CD4-positive, alpha-beta T cell treated with Interleukin-15 for 4 hours (primary cell): ENCODE measurements at regions not wholly inside any gene's neighbourhood (a gene's known extent, or its start where the extent isn't known, plus 50 kb on each side); places are given as distances from the start of the nearest gene placed in this dataset.

Experiments
- DNase-seq: peaks from one replicate; pipeline ENCODE4 v3.0.0-alpha.2; 2020; ENCODE audit warnings: low spot score

GRCh38 chr14:87522575-87522974 lies 470.4 kb downstream of the GALC start:
- no peak for DNase-seq

DNA sequence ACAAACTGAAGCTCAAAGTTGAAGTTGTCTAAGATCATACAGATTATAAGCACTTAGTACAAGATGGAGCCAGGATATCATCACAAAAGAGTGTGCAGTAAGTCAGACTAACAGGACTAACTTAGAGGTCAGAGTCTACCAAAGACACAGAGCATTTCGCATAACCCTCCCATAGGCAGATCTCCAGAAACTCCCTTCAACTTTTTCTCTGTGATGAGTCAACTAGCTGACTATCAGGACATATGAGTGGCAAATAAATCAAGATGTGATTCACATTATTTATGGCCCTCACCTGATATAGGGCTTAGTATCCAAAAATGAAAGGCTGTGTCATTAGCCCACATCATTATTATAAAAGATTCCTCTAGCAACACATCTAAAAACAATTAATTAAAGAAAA lies 484.6 kb downstream of the GALC start:
- DNase-seq = no peak

GRCh38 chr14:87503711-87504110 lies 489.3 kb downstream of the GALC start:
- DNase-seq = no peak

DNA sequence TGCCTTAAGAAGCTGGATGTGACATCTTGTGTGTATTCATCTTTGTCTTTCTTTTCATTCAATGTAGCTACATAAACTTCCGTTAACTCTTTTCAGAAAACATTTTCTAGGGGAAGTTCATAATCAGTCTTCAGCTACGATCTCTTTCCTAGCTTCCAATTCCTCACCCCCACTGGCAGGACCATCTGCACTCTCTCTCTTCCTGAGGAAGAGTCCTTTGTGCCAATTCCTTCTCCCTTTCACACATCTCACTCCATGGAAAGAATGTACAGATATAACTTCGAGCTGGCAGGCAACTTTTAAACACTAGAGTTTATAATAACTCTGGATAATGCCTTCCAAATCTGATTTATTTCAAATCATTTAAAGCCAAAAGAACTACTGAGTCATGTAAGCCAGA lies 495.7 kb downstream of the GALC start:
- no peak for DNase-seq

DNA sequence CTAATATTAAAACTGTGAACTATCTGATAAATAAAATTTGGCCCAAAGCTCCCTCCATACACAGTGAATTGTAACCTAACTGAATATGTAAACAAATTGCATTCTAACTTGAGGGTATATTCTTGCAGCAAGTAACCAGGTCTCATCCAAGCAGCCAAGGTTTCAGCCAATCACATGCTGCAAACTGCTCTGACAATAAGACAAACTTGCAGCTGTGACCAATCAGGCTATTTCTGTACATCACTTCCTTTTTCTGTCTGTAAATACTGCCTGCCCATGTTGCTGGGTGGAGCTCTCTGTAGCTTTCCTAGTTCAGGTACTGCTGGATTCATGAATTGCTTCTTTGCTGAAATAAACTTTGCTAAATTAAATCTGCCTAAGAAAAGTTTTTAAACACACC lies 499.0 kb downstream of the GALC start:
- no peak for DNase-seq

- no peak for DNase-seq
Measured at GRCh38 chr14:87492561-87492960, 500.4 kb downstream of the GALC start.

DNA sequence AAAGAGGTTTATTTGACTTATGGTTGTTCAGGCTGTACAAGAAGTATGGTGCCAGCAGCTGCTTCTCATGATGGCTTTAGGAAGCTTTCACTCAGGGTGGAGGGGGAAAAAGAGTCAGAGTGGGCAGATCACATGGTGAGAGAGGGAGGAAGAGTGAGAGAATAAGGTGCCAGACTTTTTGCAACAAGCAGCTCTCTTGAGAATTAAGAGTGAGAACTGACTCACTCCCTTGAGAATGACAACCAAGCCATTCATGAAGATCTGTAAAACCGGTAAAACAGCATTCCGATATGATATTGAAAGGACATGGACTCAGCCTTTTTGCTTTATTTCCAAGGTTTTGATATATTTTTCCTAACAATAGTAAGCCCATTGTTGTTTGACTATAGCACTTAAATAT lies 501.2 kb downstream of the GALC start:
- DNase-seq = no peak

DNA sequence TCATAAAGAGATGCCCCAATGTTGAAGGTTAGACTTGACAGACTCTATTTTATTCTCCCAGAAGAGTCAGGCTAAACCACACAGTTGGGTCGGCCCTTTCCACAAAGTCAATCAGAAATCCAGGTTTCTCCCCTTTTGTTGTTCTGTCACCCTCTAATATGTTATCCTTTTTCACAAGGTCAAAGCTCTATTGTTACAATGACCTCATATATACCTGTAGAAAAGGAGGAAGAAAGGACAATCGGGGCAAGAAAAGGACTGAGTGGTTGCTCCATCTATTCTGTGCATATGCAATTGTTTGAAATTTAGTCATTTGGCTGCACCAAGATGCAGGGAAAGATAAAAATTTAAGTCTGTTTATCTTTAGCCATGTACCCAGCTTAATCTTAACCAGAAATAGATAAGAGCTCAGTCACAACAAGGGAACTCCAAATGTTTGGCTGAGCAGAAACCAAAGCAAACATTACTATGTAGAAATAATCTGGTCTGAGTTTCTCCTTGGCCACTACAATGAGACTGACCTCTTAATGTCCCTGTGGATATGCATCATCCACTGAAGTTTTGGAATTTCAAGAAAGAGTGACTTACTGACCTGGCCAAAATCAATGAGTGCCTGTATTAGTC lies 503.7 kb downstream of the GALC start:
- no peak for DNase-seq

GRCh38 chr14:87483271-87484260 lies 509.4 kb downstream of the GALC start:
- no peak for DNase-seq

- no peak for DNase-seq
Measured at GRCh38 chr14:87468531-87468930, 524.5 kb downstream of the GALC start.

- no peak for DNase-seq
Measured at GRCh38 chr14:87467578-87467977, 525.4 kb downstream of the GALC start.

DNA sequence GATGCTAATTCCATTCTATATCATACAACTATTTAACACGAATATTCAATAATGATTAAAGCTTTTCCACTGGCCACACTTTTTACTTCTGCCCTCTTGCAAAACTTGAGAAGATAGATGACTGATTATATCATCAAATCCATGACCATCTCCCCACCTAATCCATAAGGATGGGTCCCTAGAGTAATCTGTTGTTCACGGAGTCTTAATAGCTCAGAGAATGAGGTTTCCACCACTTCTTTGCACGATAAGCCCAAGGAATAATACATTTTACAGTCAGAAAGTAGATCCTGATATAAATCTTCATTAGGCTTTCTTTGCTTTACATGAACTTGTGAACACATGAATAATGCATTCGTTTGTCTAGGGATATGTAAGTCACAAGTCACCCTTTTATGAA lies 527.2 kb downstream of the GALC start:
- DNase-seq = no peak

- no peak for DNase-seq
Measured at GRCh38 chr14:87461704-87462103, 531.3 kb downstream of the GALC start.

DNA sequence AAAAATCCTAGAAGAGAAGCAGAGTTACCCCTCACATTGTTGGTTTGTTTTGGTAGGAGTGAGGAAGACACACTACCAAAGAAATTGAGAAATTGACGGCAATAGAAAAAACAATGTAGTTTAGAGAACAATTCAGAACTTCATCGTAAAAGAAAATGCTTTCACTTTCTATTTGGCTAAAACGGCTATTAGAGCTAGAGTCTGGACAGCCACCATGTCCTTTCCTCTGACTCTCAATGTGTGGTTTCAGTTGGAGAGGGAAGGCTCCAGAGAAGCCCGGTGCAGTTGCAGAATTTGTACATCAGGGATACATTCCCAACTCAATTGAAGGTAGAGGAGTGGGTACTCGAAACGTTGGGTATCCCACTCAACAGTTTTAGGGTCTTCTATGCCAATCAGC lies 535.3 kb downstream of the GALC start:
- no peak for DNase-seq

- no peak for DNase-seq
Measured at GRCh38 chr14:87450193-87450592, 542.8 kb downstream of the GALC start.

DNA sequence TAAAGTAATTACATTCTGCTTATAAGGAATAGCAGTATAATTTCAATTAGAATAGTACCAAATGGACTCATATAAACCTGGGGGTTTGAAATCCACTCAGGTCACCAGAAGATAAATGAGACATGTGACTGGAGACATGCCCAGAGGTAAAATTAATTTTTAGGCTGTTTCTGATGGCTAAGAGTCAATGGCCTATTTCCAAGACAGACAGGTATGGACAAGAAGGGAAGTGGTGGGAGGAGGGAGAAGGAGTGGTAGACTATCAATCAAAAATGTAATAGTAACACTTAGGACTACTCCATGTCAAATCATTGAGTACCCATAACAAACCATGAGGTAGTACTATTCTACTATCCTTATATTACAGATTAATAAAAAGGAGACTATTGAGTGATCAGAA lies 544.0 kb downstream of the GALC start:
- no peak for DNase-seq

DNA sequence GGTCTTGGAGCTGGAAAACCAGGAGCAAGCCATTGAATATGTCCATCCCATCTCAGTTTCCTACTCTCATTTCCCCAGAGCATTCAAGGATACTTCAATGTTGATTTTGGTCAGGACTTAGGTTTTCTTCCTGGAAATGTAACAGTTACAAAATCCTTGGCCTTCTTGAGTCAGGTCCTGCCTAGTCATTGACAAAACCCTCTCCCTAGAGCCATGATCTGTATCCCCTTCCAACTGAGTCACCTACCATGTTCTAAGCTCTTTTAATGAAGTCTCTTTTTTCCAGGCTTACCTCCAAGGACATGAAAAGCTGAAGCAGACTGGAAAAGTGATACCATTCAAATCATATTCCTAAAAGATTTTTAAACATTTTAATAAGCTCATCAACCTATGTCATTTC lies 549.2 kb downstream of the GALC start:
- no peak for DNase-seq

DNA sequence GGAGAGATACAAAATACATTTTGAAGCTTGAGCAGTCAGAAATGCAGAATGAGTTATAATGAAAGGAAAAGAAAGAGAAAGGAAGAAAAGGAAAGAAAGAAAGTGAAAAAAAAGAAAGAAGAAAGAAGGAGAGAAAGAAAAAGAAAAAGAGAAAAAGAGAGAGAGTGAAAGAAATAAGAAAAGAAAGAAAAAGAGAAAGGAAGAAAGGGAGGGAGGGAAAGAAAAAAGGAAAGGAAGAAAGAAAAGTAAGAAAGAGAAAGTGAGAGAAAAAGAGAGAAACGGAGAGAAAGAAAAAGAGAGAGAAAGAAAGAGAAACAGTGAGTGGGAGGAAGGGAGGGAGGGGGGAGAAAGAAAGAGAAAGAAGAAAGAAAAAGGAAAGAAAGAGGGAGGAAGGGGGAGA lies 549.9 kb downstream of the GALC start:
- no peak for DNase-seq

- no peak for DNase-seq
Measured at GRCh38 chr14:87437158-87437557, 555.8 kb downstream of the GALC start.

- DNase-seq = no peak
Measured at GRCh38 chr14:87434680-87435079, 558.3 kb downstream of the GALC start.

DNA sequence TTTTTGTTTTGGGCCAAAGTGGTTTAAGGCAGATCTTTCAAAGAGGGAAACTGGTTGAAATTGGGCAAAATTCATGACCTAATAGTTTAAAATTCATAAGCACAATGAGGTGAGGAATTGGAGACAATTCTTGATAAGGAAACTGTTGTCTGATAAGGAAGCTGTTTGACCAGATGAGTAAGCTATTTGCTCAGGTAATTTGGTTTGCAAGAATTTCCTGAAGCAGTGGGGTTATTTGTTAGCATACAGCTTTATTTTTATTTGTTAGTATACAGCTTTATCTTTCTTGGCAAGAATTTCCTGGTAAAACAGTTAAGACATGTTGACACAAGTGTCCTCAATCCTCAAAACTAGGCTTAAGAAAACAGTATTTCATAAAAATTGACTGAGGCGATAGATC lies 559.0 kb downstream of the GALC start:
- no peak for DNase-seq

DNA sequence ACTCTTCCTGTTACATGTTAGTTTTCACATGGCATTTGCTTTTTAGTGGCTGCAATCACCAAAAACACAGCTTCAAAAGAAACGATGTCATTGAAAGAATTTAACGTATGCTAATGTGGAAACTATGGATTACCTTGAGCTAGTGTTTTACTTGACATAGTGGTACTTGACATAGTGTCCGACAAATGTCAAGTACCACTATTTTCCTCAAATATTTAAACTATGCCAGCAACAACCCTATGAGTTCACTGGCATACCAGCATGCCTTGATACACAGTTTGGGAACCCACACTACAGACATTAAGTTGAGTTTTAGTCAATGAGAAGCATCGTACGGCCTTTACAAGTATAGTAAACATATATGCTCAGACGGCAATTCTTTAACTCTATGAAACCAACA lies 560.3 kb downstream of the GALC start:
- DNase-seq = no peak

DNA sequence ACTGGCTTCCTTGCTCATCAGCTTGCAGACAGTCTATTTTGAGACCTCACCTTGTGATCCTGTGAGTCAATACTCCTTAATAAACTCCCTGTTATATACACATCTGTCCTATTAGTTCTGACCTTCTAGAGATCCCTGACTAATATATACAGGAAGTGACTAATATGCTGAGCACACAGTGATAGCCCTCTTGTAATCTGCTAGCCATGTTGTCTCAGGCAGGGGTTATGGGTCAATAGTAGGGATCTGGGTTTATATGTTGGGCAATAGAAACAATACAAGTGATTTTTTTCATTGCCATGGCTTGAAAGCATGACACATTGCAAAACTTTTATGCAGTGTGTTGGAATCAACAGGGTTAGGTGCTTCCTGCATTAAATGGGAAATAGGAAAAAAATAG lies 562.2 kb downstream of the GALC start:
- no peak for DNase-seq

DNA sequence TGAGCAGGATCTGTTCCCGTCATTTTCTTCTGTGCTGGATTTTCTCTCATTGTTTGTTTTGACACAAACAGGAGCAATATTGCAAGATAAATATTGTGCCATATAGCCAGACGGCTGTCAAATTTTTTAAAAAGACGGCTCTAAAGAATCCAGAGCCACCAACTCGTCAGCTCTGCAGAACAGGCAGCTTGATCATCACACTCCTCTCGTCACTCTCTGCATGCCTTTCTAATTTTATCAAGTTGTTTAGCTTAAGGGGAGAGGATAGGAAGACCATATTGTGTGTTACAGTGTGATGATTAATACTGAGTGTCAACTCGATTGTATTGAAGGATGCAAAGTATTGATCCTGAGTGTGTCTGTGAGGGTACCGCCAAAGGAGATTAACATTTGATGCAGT lies 562.8 kb downstream of the GALC start:
- no peak for DNase-seq
